Astrocyte (in vitro differentiated cells and primary cell): ENCODE measurements at regions not wholly inside any gene's neighbourhood (a gene's known extent, or its start where the extent isn't known, plus 50 kb on each side); places are given as distances from the start of the nearest gene placed in this dataset.

Experiments
- EZH2 ChIP-seq: IDR thresholded peaks from 2 replicates; pipeline ENCODE4 v1.6.1; 2012; ENCODE audit warnings: mild to moderate bottlenecking, low read length, inconsistent platforms; ENCODE audit not compliant: insufficient read depth
- TF ChIP-seq, protein P1 (sequence below): IDR thresholded peaks from 2 replicates; pipeline ENCODE4 v1.5.1; 2011; ENCODE audit warnings: low read depth, mild to moderate bottlenecking, inconsistent platforms, low read length, moderate library complexity; ENCODE audit not compliant: insufficient read depth

DNA sequence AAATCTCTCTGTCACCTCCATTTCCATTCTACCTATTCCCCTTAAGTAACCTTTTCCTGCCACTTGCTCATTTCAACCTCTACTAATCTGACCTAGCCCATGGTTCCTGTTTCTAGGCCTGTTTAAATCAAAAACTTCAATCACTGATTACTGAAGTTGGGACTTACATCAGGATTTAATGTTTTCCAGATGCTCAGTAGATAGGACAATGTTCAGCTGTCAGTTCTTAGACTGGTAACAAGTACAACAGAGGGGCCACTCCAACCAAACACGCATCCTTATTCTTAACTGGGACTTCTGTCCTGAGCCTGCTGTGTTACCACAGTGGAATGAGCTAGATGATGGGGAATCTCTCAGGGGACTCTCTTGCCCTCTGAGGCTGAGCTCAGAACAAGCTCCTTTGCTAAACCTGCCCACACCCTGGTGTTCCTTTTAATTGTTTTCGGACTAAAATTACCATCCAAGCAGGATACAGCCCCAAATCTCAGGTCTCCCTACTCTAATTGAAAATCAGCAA is 974.6 kb downstream of the TTLL7 start:
- TF ChIP-seq, protein P1, sequence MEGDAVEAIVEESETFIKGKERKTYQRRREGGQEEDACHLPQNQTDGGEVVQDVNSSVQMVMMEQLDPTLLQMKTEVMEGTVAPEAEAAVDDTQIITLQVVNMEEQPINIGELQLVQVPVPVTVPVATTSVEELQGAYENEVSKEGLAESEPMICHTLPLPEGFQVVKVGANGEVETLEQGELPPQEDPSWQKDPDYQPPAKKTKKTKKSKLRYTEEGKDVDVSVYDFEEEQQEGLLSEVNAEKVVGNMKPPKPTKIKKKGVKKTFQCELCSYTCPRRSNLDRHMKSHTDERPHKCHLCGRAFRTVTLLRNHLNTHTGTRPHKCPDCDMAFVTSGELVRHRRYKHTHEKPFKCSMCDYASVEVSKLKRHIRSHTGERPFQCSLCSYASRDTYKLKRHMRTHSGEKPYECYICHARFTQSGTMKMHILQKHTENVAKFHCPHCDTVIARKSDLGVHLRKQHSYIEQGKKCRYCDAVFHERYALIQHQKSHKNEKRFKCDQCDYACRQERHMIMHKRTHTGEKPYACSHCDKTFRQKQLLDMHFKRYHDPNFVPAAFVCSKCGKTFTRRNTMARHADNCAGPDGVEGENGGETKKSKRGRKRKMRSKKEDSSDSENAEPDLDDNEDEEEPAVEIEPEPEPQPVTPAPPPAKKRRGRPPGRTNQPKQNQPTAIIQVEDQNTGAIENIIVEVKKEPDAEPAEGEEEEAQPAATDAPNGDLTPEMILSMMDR: no peak
- no peak for TF ChIP-seq EZH2
